ENCODE measurements at regions not wholly inside any gene's neighbourhood (a gene's known extent, or its start where the extent isn't known, plus 50 kb on each side); places are given as distances from the start of the nearest gene placed in this dataset.

GRCh38 chr4:107220976-107221375 is 184.9 kb upstream of the DKK2 start:
- no peak for DNase-seq

GRCh38 chr4:107219681-107220080 is 183.6 kb upstream of the DKK2 start:
- no peak for DNase-seq

- no peak for DNase-seq
These were observed 180.3 kb upstream of the DKK2 start for GRCh38 chr4:107216379-107216778.

GRCh38 chr4:107215222-107215621 is 179.1 kb upstream of the DKK2 start:
- no peak for DNase-seq

- DNase-seq: no peak
These were observed 177.8 kb upstream of the DKK2 start for GRCh38 chr4:107213880-107214279.

- DNase-seq: no peak
These were observed 177.3 kb upstream of the DKK2 start for GRCh38 chr4:107213410-107213809.

- DNase-seq: no peak
These were observed 176.5 kb upstream of the DKK2 start for GRCh38 chr4:107212565-107212964.

- DNase-seq: no peak
These were observed 174.5 kb upstream of the DKK2 start for GRCh38 chr4:107210450-107211239.

- no peak for DNase-seq
These were observed 167.6 kb upstream of the DKK2 start for GRCh38 chr4:107203733-107204132.

GRCh38 chr4:107202744-107203143 is 166.6 kb upstream of the DKK2 start:
- DNase-seq: no peak

- no peak for DNase-seq
These were observed 161.0 kb upstream of the DKK2 start for GRCh38 chr4:107197121-107197520.

- no peak for DNase-seq
These were observed 160.2 kb upstream of the DKK2 start for GRCh38 chr4:107196312-107196711.

- no peak for DNase-seq
These were observed 157.9 kb upstream of the DKK2 start for GRCh38 chr4:107194005-107194404.

- no peak for DNase-seq
These were observed 156.5 kb upstream of the DKK2 start for GRCh38 chr4:107192601-107193000.

GRCh38 chr4:107187091-107187490 is 151.0 kb upstream of the DKK2 start:
- DNase-seq: no peak

- DNase-seq: peak; percentile 44
These were observed 147.2 kb upstream of the DKK2 start for GRCh38 chr4:107183155-107183774.

GRCh38 chr4:107182347-107182746 is 146.2 kb upstream of the DKK2 start:
- DNase-seq: no peak

- no peak for DNase-seq
These were observed 130.8 kb upstream of the DKK2 start for GRCh38 chr4:107166873-107167450.

- no peak for DNase-seq
These were observed 130.1 kb upstream of the DKK2 start for GRCh38 chr4:107166181-107166580.

- DNase-seq: no peak
These were observed 128.9 kb upstream of the DKK2 start for GRCh38 chr4:107164962-107165475.

- no peak for DNase-seq
These were observed 120.3 kb upstream of the DKK2 start for GRCh38 chr4:107156443-107156842.

GRCh38 chr4:107155366-107155765 is 119.3 kb upstream of the DKK2 start:
- DNase-seq: no peak

GRCh38 chr4:107153956-107154355 is 117.8 kb upstream of the DKK2 start:
- no peak for DNase-seq

- DNase-seq: peak; percentile 24
These were observed 117.1 kb upstream of the DKK2 start for GRCh38 chr4:107153228-107153627.

All from MV-4-11 (cell line).